CD8-positive, alpha-beta memory T cell (primary cell): ENCODE measurements at regions not wholly inside any gene's neighbourhood (a gene's known extent, or its start where the extent isn't known, plus 50 kb on each side); places are given as distances from the start of the nearest gene placed in this dataset.

Source experiments
- CTCF ChIA-PET: fragments of 350-600 bp; sonication (Branson Sonifier 250); formaldehyde crosslinking; loops from one replicate; lab custom pipeline; 2021; ENCODE audit warnings: antibody characterized with exemption; lab: Charles Lee
- POLR2A ChIA-PET: fragments of 350-600 bp; sonication (Branson Sonifier 250); formaldehyde crosslinking; loops from one replicate; lab custom pipeline; 2021; ENCODE audit warnings: antibody characterized with exemption; lab: Charles Lee
- DNase-seq, 5 donors: peaks; one replicate each; pipeline versions ENCODE4 v3.0.0 to v3.0.0-alpha.2; 2020 to 2022; ENCODE audit warnings: mixed read lengths in 1 of 5
- H3K27ac ChIP-seq: one replicate; pipeline ENCODE4 v1.7.0; 2013; ENCODE audit warnings: low read depth, mild to moderate bottlenecking, low read length, moderate library complexity
- H3K27me3 ChIP-seq: 2 replicates; pipeline ENCODE4 v1.7.0; 2013; ENCODE audit warnings: low read length, mild to moderate bottlenecking; ENCODE audit not compliant: insufficient read depth, poor library complexity, severe bottlenecking
- H3K36me3 ChIP-seq: 2 replicates; pipeline ENCODE4 v1.7.0; 2013; ENCODE audit warnings: mild to moderate bottlenecking, low read length, moderate library complexity; ENCODE audit not compliant: insufficient read depth
- H3K4me1 ChIP-seq: 2 replicates; pipeline ENCODE4 v1.7.0; 2013; ENCODE audit warnings: mild to moderate bottlenecking, low read length, moderate library complexity; ENCODE audit not compliant: insufficient read depth
- H3K4me3 ChIP-seq: 2 replicates; pipeline ENCODE4 v1.7.0; 2013; ENCODE audit warnings: mild to moderate bottlenecking, low read length
- H3K9me3 ChIP-seq: 2 replicates; pipeline ENCODE4 v1.7.0; 2013; ENCODE audit warnings: mild to moderate bottlenecking, low read length
- H3K27ac Mint-ChIP-seq, 8 donors: one replicate each; pipeline ENCODE4 v1.8.0; 2020 to 2021; ENCODE audit warnings: mixed read lengths in 8 of 8, mild to moderate bottlenecking in 6 of 8, inconsistent platforms in 3 of 8, moderate library complexity in 3 of 8
- H3K27me3 Mint-ChIP-seq, 2 donors: one replicate each; pipeline ENCODE4 v1.8.0; 2020 to 2021; ENCODE audit warnings: mixed read lengths in 2 of 2, mild to moderate bottlenecking in 1 of 2, moderate library complexity in 1 of 2
- H3K36me3 Mint-ChIP-seq, 3 donors: one replicate each; pipeline ENCODE4 v1.8.0; 2020 to 2021; ENCODE audit warnings: mixed read lengths in 3 of 3, inconsistent platforms in 1 of 3, mild to moderate bottlenecking in 1 of 3
- H3K4me1 Mint-ChIP-seq, 3 donors: one replicate each; pipeline ENCODE4 v1.8.0; 2020 to 2021; ENCODE audit warnings: mixed read lengths in 3 of 3, inconsistent platforms in 1 of 3, mild to moderate bottlenecking in 1 of 3
- H3K4me3 Mint-ChIP-seq, 7 donors: one replicate each; pipeline ENCODE4 v1.8.0; 2020 to 2021; ENCODE audit warnings: mixed read lengths in 7 of 7, mild to moderate bottlenecking in 6 of 7, moderate library complexity in 4 of 7, inconsistent platforms in 2 of 7
- H3K9me3 Mint-ChIP-seq, 5 donors: one replicate each; pipeline ENCODE4 v1.8.0; 2020 to 2022; ENCODE audit warnings: mixed read lengths in 5 of 5, mild to moderate bottlenecking in 3 of 5, moderate library complexity in 2 of 5, inconsistent platforms in 1 of 5

DNA sequence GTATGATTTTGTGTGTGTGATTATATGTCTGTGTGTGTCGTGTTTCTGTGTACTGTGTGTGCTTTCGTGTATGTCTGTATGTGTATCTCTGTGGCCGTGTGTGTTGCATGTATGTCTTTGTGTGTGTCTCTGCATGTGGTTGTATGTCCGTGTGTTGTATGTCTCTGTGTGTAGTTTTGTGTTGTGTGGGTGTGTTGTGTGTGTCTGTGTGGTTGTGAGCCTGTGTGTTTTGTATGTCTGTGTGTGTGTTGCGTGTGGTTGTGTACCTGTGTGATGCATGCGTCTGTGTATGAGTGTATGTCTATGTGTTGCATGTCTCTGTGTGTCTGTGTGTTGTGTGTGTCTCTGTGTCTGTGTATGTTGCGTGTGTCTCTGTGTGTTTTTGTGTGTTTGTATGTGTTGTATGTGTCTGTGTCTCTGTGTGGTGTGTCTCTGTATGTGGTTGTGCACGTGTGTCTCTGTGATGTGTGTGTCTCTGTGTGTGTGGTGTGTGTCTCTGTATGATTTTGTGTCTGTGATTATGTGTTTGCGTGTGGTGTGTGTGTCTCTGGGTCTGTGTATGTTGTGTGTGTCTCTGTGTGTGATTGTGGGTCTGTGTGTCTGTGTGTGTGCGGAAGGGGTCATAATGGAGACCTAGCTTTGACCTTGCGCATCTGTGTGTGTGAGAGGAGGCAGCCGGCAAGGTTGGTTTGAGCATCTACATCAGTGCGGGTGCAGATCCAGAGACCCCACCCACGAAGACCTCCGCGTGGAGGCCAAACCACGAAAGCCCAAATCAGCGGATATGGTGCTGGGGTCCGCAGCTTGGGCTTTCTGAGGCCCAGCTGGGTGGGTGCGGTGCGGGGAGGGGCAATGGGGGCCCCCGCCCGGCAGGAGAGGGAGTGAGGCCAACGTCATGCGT is 212.6 kb upstream of the GSE1 start:
- Histone ChIP-seq H3K27me3 (no peaks in the 10 kb centered on the region), H3K27ac (no peak overlapping the region), H3K36me3 (no peaks in the 10 kb centered on the region), H3K4me1 (no peaks in the 10 kb centered on the region), H3K9me3 (no peaks in the 10 kb centered on the region), H3K4me3 (no peak overlapping the region)
- ChIA-PET CTCF (no interaction called here), POLR2A (no interaction called here)
- Mint-ChIP-seq H3K27ac (no peak overlapping the region), H3K9me3 (no peaks in the 10 kb centered on the region), H3K36me3 (no peaks in the 10 kb centered on the region), H3K4me3 (no peak overlapping the region), H3K4me1 (no peaks in the 10 kb centered on the region), H3K27me3 (peaks cover 0 to 1% of the 10 kb centered on the region in 2 donors)
- DNase-seq: peak in 1 of 5 donors; percentile 12

DNA sequence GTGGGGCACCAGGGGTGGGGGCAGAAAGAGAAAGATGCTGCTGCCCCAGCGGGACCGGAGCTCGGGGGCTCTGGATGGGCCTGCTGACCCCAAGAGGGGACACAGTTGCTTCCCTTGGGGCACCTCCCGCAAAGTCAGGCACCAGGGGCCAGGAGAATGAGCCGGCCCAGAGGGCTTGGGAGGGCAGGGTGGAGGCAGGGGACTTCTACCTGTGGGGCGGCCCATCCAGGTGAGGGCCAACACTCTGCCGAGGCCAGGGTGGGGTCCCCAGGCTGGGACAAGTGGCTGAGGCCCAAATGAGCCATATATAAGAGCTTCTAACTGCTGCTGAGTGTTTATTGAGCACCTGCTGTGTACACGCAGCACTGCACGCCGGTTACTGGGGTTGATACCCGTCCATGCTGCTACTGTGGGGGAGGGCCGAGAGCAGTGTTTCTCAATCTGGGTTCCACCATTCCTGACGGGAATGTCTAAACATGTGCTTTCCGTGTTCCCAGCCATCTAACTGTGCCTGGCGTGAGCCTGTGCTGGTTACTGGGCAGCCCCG is 211.7 kb upstream of the GSE1 start:
- H3K36me3 ChIP-seq: no peaks in the 10 kb centered on the region
- no peaks in the 10 kb centered on the region for H3K9me3 ChIP-seq
- Mint-ChIP-seq H3K27me3 (peaks cover 0 to 1% of the 10 kb centered on the region in 2 donors), H3K27ac (no peak overlapping the region), H3K4me3 (no peak overlapping the region), H3K4me1 (no peaks in the 10 kb centered on the region), H3K9me3 (no peaks in the 10 kb centered on the region), H3K36me3 (no peaks in the 10 kb centered on the region)
- H3K4me1 ChIP-seq: no peaks in the 10 kb centered on the region
- no peak overlapping the region for H3K27ac ChIP-seq
- ChIA-PET POLR2A (no interaction called here), CTCF (interaction anchor here (1.2 to 1.7 kb wide), 2 partner anchors 19 to 215 kb away, joined by 3 read pairs; no protein-coding TSS in a partner anchor)
- DNase-seq: peak in 1 of 5 donors; percentile 25
- H3K4me3 ChIP-seq: no peak overlapping the region
- H3K27me3 ChIP-seq: no peaks in the 10 kb centered on the region

DNA sequence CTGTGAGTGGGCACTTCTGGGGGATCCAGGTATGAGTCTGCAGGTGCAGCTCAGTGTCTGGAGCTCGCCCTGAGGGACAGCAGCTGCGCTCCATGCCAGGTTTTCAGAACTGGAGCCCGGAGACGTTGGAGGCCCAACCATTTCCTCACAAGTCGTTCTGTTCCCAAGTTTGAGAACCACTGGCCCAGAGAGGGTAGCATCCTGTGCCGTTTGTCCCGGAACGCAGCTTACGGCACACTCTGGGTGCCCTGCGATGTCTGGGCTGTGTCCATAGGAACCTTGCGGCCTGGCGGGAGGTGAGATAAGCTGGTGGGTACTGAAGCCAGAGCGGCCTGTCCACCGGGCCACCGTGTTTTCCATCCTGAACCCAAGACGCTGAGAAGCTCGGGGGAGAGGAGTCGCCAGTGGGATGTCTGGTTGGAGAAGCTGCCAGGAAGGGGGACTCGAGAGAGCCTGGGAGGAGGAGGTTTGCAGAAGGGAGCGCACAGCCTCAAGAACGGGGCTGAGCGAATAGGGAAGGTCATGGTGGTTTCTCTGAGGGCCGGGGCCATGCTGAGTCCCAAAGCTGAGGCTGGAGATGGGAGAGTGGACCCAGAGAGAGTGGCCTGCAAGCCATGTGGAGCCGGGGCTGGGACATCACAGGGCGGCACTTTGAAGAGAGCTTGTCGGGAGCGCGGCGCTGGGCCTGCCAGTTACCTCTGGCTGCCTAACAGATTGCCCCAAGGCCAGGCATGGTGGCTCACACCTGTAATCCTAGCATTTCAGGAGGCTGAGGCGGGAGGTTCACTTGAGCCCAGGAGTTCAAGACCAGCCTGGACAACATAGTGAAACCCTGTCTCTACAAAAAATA is 211.0 kb upstream of the GSE1 start:
- no peaks in the 10 kb centered on the region for H3K4me1 Mint-ChIP-seq
- no peak overlapping the region for H3K27ac Mint-ChIP-seq
- ChIA-PET CTCF (interaction anchor here (1.2 to 1.7 kb wide), 3 partner anchors 18 to 214 kb away, joined by 3 to 4 read pairs (median 3); no protein-coding TSS in a partner anchor), POLR2A (interaction anchor here (0.5 kb wide), 1 partner anchor 20 kb away, joined by 3 read pairs; no protein-coding TSS in a partner anchor)
- no peaks in the 10 kb centered on the region for H3K27me3 ChIP-seq
- peak overlapping the region; percentile 38 for H3K27ac ChIP-seq
- DNase-seq: peak in 1 of 5 donors; percentile 24
- H3K4me3 Mint-ChIP-seq: no peak overlapping the region
- H3K9me3 Mint-ChIP-seq: no peaks in the 10 kb centered on the region
- no peak overlapping the region for H3K4me3 ChIP-seq
- no peaks in the 10 kb centered on the region for H3K36me3 ChIP-seq
- peaks cover 0 to 1% of the 10 kb centered on the region in 2 donors for H3K27me3 Mint-ChIP-seq
- no peaks in the 10 kb centered on the region for H3K9me3 ChIP-seq
- H3K4me1 ChIP-seq: no peaks in the 10 kb centered on the region
- no peaks in the 10 kb centered on the region for H3K36me3 Mint-ChIP-seq

DNA sequence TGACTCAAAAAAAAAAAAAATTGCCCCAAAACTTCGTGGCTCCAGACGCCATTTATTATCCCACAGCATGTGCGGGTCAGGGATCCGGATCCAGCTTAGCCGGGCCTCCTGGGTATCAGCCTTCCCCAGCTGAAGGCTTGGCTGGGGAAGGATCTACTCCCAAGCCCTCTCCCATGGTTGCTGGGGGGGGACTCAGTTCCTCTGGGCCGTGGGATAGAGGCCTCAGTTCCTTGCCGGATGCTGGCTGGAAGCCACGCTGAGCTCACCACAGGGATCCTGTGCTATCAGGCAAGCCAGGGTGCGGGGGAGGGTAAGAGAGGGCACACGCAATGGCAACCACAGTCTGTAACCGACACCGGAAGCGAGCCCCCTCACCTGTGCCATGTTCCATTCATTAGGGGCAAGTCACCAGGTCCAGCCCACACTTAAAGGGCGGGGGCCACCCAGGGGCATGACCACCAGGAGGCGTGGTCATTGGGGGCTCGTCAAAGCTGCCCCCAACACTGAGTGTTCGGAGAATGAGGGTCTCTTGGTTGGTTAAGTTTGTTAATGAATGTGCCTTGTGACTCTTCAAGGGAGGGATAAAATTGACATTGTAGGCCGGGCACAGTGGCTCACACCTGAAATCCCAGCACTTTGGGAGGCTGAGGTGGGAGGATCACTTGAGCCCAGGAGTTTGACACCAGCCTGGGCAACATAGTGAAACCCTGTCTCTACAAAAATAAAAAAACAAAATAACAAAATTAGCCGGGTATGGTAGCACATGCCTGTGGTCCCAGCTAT is 210.0 kb upstream of the GSE1 start:
- no peak overlapping the region for H3K27ac Mint-ChIP-seq
- no peak for DNase-seq
- no peaks in the 10 kb centered on the region for H3K36me3 Mint-ChIP-seq
- no peaks in the 10 kb centered on the region for H3K36me3 ChIP-seq
- CTCF ChIA-PET: interaction anchor here (1.4 to 1.7 kb wide), 2 partner anchors 19 to 213 kb away, joined by 3 to 4 read pairs; no protein-coding TSS in a partner anchor
- no peaks in the 10 kb centered on the region for H3K9me3 Mint-ChIP-seq
- H3K27me3 ChIP-seq: no peaks in the 10 kb centered on the region
- POLR2A ChIA-PET: no interaction called here
- peak overlapping the region; percentile 38 for H3K27ac ChIP-seq
- H3K4me1 Mint-ChIP-seq: no peaks in the 10 kb centered on the region
- H3K27me3 Mint-ChIP-seq: peaks cover 0 to 1% of the 10 kb centered on the region in 2 donors
- H3K4me3 ChIP-seq: no peak overlapping the region
- no peaks in the 10 kb centered on the region for H3K9me3 ChIP-seq
- no peak overlapping the region for H3K4me3 Mint-ChIP-seq
- no peaks in the 10 kb centered on the region for H3K4me1 ChIP-seq

DNA sequence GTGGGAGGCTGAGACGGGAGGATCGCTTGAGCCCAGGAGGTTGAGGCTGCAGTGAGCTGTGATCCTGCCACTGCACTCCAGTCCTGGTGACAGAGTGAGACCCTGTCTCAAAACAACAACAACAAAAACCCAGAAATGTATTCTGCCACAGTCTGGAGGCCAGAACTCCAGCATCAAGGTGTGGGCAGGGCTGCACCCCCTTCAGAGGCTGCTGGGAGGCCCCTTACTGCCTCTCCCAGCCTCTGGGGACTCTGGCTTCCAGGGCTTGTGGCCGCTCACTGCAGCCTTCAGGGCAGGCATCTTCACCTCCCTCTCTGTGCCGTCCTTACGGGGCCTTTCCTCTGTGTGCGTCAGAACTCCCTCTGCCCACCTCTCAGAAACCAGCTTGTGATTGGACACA is 209.4 kb upstream of the GSE1 start:
- no peaks in the 10 kb centered on the region for H3K4me1 ChIP-seq
- Mint-ChIP-seq H3K4me3 (no peak overlapping the region), H3K27me3 (peaks cover 0 to 1% of the 10 kb centered on the region in 2 donors), H3K36me3 (no peaks in the 10 kb centered on the region), H3K4me1 (no peaks in the 10 kb centered on the region), H3K9me3 (no peaks in the 10 kb centered on the region), H3K27ac (no peak overlapping the region)
- peak overlapping the region; percentile 31 for H3K27ac ChIP-seq
- H3K4me3 ChIP-seq: no peak overlapping the region
- ChIA-PET POLR2A (no interaction called here), CTCF (interaction anchor here (1.4 kb wide), 1 partner anchor 18 kb away, joined by 4 read pairs; no protein-coding TSS in a partner anchor)
- DNase-seq: no peak
- no peaks in the 10 kb centered on the region for H3K9me3 ChIP-seq
- H3K27me3 ChIP-seq: no peaks in the 10 kb centered on the region
- no peaks in the 10 kb centered on the region for H3K36me3 ChIP-seq

DNA sequence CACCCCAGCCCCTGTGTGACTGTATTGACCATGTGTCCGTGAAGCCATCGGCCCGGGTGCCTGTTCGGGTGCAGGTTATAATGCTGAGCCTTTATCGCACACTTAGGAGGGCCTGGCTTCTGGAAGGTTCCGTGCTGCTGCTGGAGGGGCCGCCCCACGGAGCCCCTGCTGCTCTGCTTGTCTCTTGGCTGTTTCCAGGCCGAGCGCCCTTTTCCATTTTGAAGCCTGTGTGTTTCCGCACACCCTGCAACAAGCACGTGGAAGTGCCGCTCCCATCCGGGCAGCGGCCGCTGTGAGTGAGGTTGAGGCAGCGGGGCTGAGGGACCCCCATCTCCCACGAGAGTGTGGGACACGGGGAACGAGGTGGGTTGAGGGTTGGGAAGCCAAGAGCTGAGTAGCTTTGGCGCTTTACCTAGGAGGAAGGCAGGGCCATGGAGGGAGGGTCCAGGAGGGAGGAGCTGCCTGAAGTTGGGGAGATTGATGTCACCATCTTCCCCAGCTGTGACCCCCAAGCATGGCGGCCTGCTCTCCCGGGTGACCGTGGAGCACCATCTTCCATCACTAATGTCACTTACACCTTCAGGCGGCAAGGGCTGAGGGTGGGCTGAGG is 200.1 kb upstream of the GSE1 start:
- no peaks in the 10 kb centered on the region for H3K9me3 Mint-ChIP-seq
- H3K36me3 Mint-ChIP-seq: no peaks in the 10 kb centered on the region
- ChIA-PET CTCF (interaction anchor here (1.6 kb wide), 1 partner anchor 203 kb away, joined by 7 read pairs; no protein-coding TSS in a partner anchor), POLR2A (no interaction called here)
- no peaks in the 10 kb centered on the region for H3K9me3 ChIP-seq
- peaks cover 4% of the 10 kb centered on the region for H3K4me1 ChIP-seq
- no peak overlapping the region for H3K4me3 ChIP-seq
- H3K27me3 ChIP-seq: no peaks in the 10 kb centered on the region
- H3K4me3 Mint-ChIP-seq: no peak overlapping the region
- H3K27ac Mint-ChIP-seq: no peak overlapping the region
- peaks cover 0 to 5% (median 0%) of the 10 kb centered on the region in 3 donors for H3K4me1 Mint-ChIP-seq
- DNase-seq: no peak
- no peaks in the 10 kb centered on the region for H3K27me3 Mint-ChIP-seq
- no peaks in the 10 kb centered on the region for H3K36me3 ChIP-seq
- H3K27ac ChIP-seq: no peak overlapping the region
